ENCODE measurements at regions not wholly inside any gene's neighbourhood (a gene's known extent, or its start where the extent isn't known, plus 50 kb on each side); places are given as distances from the start of the nearest gene placed in this dataset.

DNA sequence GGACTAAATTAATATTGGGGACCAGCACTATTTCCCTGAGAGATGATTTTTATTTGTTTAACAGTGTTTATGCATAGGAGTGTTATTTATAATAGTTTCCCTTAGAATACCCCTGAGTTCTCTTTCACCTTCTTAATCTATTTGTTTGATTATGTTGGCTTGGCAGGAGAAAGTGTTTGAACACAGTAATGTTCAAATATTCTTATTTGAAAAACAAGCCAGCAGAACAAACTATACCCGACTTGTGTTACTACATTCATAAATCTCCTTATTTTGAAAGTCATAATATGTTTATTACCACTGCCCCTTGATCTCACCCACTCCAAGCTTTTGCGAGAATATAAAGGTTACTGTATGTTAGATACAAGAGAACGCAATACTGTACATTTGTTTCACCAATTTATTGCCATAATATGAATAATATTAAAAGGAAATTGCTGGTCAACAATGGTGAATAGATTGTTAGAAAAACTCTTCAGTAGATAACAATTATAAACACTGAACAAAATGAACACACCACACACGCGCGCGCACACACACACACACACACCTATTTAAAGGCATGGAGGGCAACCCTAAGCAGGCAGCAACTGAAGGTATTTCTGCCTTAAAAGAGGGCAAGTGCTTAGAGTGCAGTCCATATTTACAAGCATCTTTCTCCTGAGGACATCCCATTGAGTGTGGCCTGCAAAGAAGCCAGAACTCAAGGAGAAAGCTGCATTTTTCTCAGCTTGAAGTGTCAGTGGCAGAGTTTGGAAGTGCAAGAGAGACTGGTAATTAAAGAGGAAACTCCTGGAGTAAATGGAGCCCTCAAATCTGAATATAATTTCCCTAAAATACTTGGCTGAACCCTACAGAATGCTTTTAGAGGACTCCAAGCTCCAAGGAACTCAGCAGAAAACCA lies 279.4 kb upstream of the MAN1A1 start:
- TF ChIP-seq, protein P1, sequence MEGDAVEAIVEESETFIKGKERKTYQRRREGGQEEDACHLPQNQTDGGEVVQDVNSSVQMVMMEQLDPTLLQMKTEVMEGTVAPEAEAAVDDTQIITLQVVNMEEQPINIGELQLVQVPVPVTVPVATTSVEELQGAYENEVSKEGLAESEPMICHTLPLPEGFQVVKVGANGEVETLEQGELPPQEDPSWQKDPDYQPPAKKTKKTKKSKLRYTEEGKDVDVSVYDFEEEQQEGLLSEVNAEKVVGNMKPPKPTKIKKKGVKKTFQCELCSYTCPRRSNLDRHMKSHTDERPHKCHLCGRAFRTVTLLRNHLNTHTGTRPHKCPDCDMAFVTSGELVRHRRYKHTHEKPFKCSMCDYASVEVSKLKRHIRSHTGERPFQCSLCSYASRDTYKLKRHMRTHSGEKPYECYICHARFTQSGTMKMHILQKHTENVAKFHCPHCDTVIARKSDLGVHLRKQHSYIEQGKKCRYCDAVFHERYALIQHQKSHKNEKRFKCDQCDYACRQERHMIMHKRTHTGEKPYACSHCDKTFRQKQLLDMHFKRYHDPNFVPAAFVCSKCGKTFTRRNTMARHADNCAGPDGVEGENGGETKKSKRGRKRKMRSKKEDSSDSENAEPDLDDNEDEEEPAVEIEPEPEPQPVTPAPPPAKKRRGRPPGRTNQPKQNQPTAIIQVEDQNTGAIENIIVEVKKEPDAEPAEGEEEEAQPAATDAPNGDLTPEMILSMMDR (IDR thresholded peaks at IDR 0.05; ENCODE audit: borderline replicate concordance, extremely low read depth, insufficient read depth), result no peak
- no peaks in the 10 kb centered on the region for H3K4me1 ChIP-seq (ENCODE audit: control insufficient read depth in 2 of 3, insufficient read depth in 2 of 3, low read depth in 1 of 3, low read length in 3 of 3)
- H3K4me3 ChIP-seq (ENCODE audit: low read length in 3 of 3), result no peak overlapping the region
- no peaks in the 10 kb centered on the region for H3K9me3 ChIP-seq (ENCODE audit: control insufficient read depth in 2 of 3, insufficient read depth in 1 of 3, low read length in 3 of 3)
- intact Hi-C loops (cut with DNase I), result no loop called here
- no peaks in the 10 kb centered on the region for H3K27me3 ChIP-seq (ENCODE audit: control insufficient read depth, insufficient read depth, low read length)
- no peak overlapping the region for H3K9ac ChIP-seq (ENCODE audit: low read length in 3 of 3)
- DNase-seq, result no peak
- no peaks in the 10 kb centered on the region for H3K36me3 ChIP-seq (ENCODE audit: control insufficient read depth in 2 of 3, insufficient read depth in 3 of 3, low read length in 3 of 3)
- H3K27ac ChIP-seq (ENCODE audit: low read depth in 2 of 2, low read length in 2 of 2), result no peak overlapping the region
- no peak for FAIRE-seq

DNA sequence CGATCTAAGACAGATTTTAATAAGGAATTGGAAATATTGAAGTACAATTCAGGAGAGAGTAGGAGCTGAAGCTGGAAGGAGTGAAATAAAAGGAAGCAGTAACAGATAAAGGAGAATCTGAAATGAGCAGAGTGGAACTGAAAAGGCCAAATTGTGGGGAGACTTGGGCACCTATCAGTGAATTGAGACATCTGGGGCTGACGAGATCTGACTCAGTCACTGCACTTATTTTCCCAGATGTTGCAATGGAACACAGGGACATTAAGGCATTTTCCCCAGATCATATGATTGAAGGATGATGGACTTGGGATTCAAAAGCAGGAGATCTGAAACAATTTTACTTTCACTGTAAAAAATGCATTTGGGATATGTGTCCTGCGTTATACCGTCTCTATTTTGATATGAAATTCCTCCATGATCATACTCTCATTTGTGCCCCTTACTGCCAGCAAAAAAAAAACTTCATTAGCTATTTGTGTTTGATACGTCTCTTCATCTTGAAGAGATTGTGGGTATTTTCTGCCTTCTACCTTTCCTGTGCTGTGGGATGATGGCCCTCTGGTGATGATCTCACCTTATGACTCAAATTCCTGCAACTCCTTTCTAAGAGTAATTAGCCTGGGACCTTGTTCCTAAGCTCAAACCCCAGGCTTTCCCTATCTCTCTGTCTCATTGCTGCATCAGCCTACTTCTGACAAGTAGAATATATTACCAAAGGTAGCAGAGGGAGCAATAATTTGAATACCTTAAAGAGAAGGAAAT lies 278.5 kb upstream of the MAN1A1 start:
- H3K9ac ChIP-seq (ENCODE audit: low read length in 3 of 3), result no peak overlapping the region
- DNase-seq (no peak), FAIRE-seq (no peak)
- no peaks in the 10 kb centered on the region for H3K27me3 ChIP-seq (ENCODE audit: control insufficient read depth, insufficient read depth, low read length)
- intact Hi-C loops (cut with DNase I), result no loop called here
- TF ChIP-seq, protein P1 (IDR thresholded peaks at IDR 0.05; ENCODE audit: borderline replicate concordance, extremely low read depth, insufficient read depth), result no peak
- no peaks in the 10 kb centered on the region for H3K9me3 ChIP-seq (ENCODE audit: control insufficient read depth in 2 of 3, insufficient read depth in 1 of 3, low read length in 3 of 3)
- H3K4me3 ChIP-seq (ENCODE audit: low read length in 3 of 3), result no peak overlapping the region
- no peaks in the 10 kb centered on the region for H3K4me1 ChIP-seq (ENCODE audit: control insufficient read depth in 2 of 3, insufficient read depth in 2 of 3, low read depth in 1 of 3, low read length in 3 of 3)
- H3K36me3 ChIP-seq (ENCODE audit: control insufficient read depth in 2 of 3, insufficient read depth in 3 of 3, low read length in 3 of 3), result no peaks in the 10 kb centered on the region
- no peak overlapping the region for H3K27ac ChIP-seq (ENCODE audit: low read depth in 2 of 2, low read length in 2 of 2)

DNA sequence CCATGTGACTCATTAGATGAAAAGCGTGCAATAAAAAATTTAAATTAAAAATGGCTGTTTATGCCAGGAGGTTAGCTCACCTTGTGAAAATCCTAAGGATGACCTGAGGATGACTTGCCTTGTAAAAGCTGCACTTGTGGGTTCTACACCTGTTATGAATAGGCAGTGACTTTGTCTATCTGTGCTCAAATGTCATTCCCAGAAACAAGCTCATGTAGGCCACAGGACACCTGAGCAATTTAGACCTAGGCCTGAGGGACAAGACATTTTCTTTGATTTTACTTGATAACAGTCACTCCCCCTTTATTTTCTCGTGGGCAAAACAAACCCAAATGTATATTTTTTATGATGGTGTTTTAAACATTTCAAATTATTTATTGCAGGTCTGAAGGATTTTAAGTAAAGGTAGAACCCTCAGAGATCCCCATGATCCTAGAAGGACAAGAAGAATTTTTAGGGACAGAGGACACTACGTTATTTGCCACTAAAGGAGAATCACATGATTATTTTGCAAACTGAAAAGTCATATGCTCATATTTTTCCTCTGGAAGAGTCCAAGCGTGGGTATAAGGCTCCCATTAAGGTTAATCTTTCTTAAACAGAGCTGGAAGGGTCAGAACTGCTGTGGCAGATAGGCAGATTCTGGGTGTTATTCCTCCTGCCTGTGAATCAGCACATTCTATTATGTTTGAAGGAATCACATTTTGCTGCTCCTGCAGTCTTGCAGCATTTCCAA lies 277.5 kb upstream of the MAN1A1 start:
- no peaks in the 10 kb centered on the region for H3K27me3 ChIP-seq (ENCODE audit: control insufficient read depth, insufficient read depth, low read length)
- no peak overlapping the region for H3K27ac ChIP-seq (ENCODE audit: low read depth in 2 of 2, low read length in 2 of 2)
- H3K9ac ChIP-seq (ENCODE audit: low read length in 3 of 3), result no peak overlapping the region
- H3K36me3 ChIP-seq (ENCODE audit: control insufficient read depth in 2 of 3, insufficient read depth in 3 of 3, low read length in 3 of 3), result no peaks in the 10 kb centered on the region
- TF ChIP-seq, protein P1 (IDR thresholded peaks at IDR 0.05; ENCODE audit: borderline replicate concordance, extremely low read depth, insufficient read depth), result no peak
- DNase-seq (no peak), FAIRE-seq (no peak)
- H3K9me3 ChIP-seq (ENCODE audit: control insufficient read depth in 2 of 3, insufficient read depth in 1 of 3, low read length in 3 of 3), result no peaks in the 10 kb centered on the region
- H3K4me3 ChIP-seq (ENCODE audit: low read length in 3 of 3), result no peak overlapping the region
- no peaks in the 10 kb centered on the region for H3K4me1 ChIP-seq (ENCODE audit: control insufficient read depth in 2 of 3, insufficient read depth in 2 of 3, low read depth in 1 of 3, low read length in 3 of 3)
- intact Hi-C loops (cut with DNase I), result no loop called here

Measured in kidney (tissue), 13 donors.